ENCODE measurements at regions not wholly inside any gene's neighbourhood (a gene's known extent, or its start where the extent isn't known, plus 50 kb on each side); places are given as distances from the start of the nearest gene placed in this dataset.

GRCh38 chr6:120675886-120676285 is 658.4 kb downstream of the TBC1D32 start:
- intact Hi-C loops (cut with DNase I) = no loop called here

GRCh38 chr6:120671519-120671918 is 662.8 kb downstream of the TBC1D32 start:
- DNase-seq = no peak
- intact Hi-C loops (cut with DNase I) = no loop called here

More at GRCh38 chr6:120675886-120676285, 658.4 kb downstream of the TBC1D32 start:
- DNase-seq = no peak

- intact Hi-C loops (cut with DNase I) = no loop called here
These were observed 681.8 kb downstream of the TBC1D32 start for GRCh38 chr6:120652506-120652905.

GRCh38 chr6:120648713-120649112 is 685.6 kb downstream of the TBC1D32 start:
- DNase-seq = no peak
- intact Hi-C loops (cut with DNase I) = no loop called here

More at GRCh38 chr6:120652506-120652905, 681.8 kb downstream of the TBC1D32 start:
- DNase-seq = no peak

GRCh38 chr6:120646101-120646500 is 688.2 kb downstream of the TBC1D32 start:
- intact Hi-C loops (cut with DNase I) = no loop called here
- DNase-seq = no peak

GRCh38 chr6:120632975-120633374 is 701.3 kb downstream of the TBC1D32 start:
- no peak for DNase-seq
- intact Hi-C loops (cut with DNase I) = no loop called here

GRCh38 chr6:120627612-120628011 is 706.7 kb downstream of the TBC1D32 start:
- DNase-seq = no peak
- intact Hi-C loops (cut with DNase I) = no loop called here

GRCh38 chr6:120622127-120622631 is 712.1 kb downstream of the TBC1D32 start:
- no peak for DNase-seq
- intact Hi-C loops (cut with DNase I) = no loop called here

GRCh38 chr6:120620900-120621299 is 713.4 kb downstream of the TBC1D32 start:
- intact Hi-C loops (cut with DNase I) = no loop called here
- no peak for DNase-seq

GRCh38 chr6:120615238-120615637 is 719.0 kb downstream of the TBC1D32 start:
- intact Hi-C loops (cut with DNase I) = no loop called here
- DNase-seq = no peak

- intact Hi-C loops (cut with DNase I) = no loop called here
- DNase-seq = no peak
These were observed 719.6 kb downstream of the TBC1D32 start for GRCh38 chr6:120614723-120615122.

GRCh38 chr6:120608826-120609225 is 725.5 kb downstream of the TBC1D32 start:
- intact Hi-C loops (cut with DNase I) = no loop called here
- DNase-seq = no peak

- no peak for DNase-seq
These were observed 727.5 kb downstream of the TBC1D32 start for GRCh38 chr6:120606743-120607142.

GRCh38 chr6:120604510-120604909 is 729.8 kb downstream of the TBC1D32 start:
- intact Hi-C loops (cut with DNase I) = no loop called here
- DNase-seq = no peak

More at GRCh38 chr6:120606743-120607142, 727.5 kb downstream of the TBC1D32 start:
- intact Hi-C loops (cut with DNase I) = no loop called here

GRCh38 chr6:120590611-120591010 is 743.7 kb downstream of the TBC1D32 start:
- intact Hi-C loops (cut with DNase I) = no loop called here
- no peak for DNase-seq

- DNase-seq = no peak
- intact Hi-C loops (cut with DNase I) = no loop called here
These were observed 745.9 kb downstream of the TBC1D32 start for GRCh38 chr6:120588424-120588823.

- intact Hi-C loops (cut with DNase I) = no loop called here
- no peak for DNase-seq
These were observed 746.9 kb downstream of the TBC1D32 start for GRCh38 chr6:120587381-120587780.

- intact Hi-C loops (cut with DNase I) = no loop called here
- peak in 2 of 10 donors; percentile 33 to 47 for DNase-seq
These were observed 750.0 kb downstream of the TBC1D32 start for GRCh38 chr6:120584111-120584760.

- DNase-seq = no peak
- intact Hi-C loops (cut with DNase I) = no loop called here
These were observed 758.2 kb downstream of the TBC1D32 start for GRCh38 chr6:120576061-120576460.

GRCh38 chr6:120569714-120570113 is 764.6 kb downstream of the TBC1D32 start:
- no peak for DNase-seq
- intact Hi-C loops (cut with DNase I) = no loop called here

- DNase-seq = no peak
These were observed 769.5 kb downstream of the TBC1D32 start for GRCh38 chr6:120564779-120565178.

GRCh38 chr6:120558294-120558693 is 776.0 kb downstream of the TBC1D32 start:
- intact Hi-C loops (cut with DNase I) = no loop called here
- no peak for DNase-seq

More at GRCh38 chr6:120564779-120565178, 769.5 kb downstream of the TBC1D32 start:
- intact Hi-C loops (cut with DNase I) = no loop called here
